H1 (cell line): ENCODE measurements at regions not wholly inside any gene's neighbourhood (a gene's known extent, or its start where the extent isn't known, plus 50 kb on each side); places are given as distances from the start of the nearest gene placed in this dataset.

Experiments used
- CTCF ChIA-PET: fragments of 300-600 bp; sonication (Branson Sonifier 250); formaldehyde crosslinking; loops from one replicate; lab custom pipeline; 2021; ENCODE audit not compliant: partially characterized antibody; lab: Charles Lee
- POLR2A ChIA-PET: fragments of 300-600 bp; sonication (Branson Sonifier 250); formaldehyde crosslinking; loops from one replicate; lab custom pipeline; 2021; ENCODE audit warnings: inconsistent platforms; ENCODE audit not compliant: partially characterized antibody; lab: Charles Lee
- DNase-seq, 2 experiments: peaks; one replicate each; pipeline versions ENCODE4 v3.0.0 to v3.0.0-alpha.2; 2010 to 2022; ENCODE audit warnings: low spot score in 2 of 2, low read depth in 1 of 2, mixed read lengths in 1 of 2
- FAIRE-seq: peaks from 2 replicates; lab custom pipeline; 2011; peaks lifted over from hg19 to GRCh38; lab: Jason Lieb, UNC
- H2AFZ ChIP-seq: 2 replicates; pipeline ENCODE4 v1.8.1; 2012; ENCODE audit warnings: low read length, inconsistent platforms
- H2AK5ac ChIP-seq: 2 replicates; pipeline ENCODE4 v1.6.1; 2013; ENCODE audit warnings: low read depth, low read length
- H2BK120ac ChIP-seq: replicated peaks from 2 replicates; pipeline ENCODE3; 2013; ENCODE audit warnings: low read depth, low read length, inconsistent platforms
- H2BK12ac ChIP-seq: 2 replicates; pipeline ENCODE4 v1.6.1; 2013; ENCODE audit warnings: low read depth, low read length
- H2BK15ac ChIP-seq: 2 replicates; pipeline ENCODE4 v1.6.1; 2013; ENCODE audit warnings: low read length
- H2BK20ac ChIP-seq: 2 replicates; pipeline ENCODE4 v1.6.1; 2013; ENCODE audit warnings: low read length
- H2BK5ac ChIP-seq: 2 replicates; pipeline ENCODE4 v1.6.1; 2013; ENCODE audit warnings: low read depth, low read length
- H3K14ac ChIP-seq: 2 replicates; pipeline ENCODE4 v1.6.1; 2013; ENCODE audit warnings: inconsistent platforms; ENCODE audit not compliant: insufficient read length
- H3K18ac ChIP-seq: 2 replicates; pipeline ENCODE4 v1.6.1; 2013; ENCODE audit warnings: low read length; ENCODE audit errors: extremely low read depth
- H3K23ac ChIP-seq: 2 replicates; pipeline ENCODE4 v1.6.1; 2013; ENCODE audit warnings: inconsistent platforms; ENCODE audit not compliant: insufficient read length
- H3K23me2 ChIP-seq: 2 replicates; pipeline ENCODE4 v1.6.1; 2013; ENCODE audit warnings: low read depth, low read length
- H3K27ac ChIP-seq: 2 replicates; pipeline ENCODE4 v1.6.1; 2011; ENCODE audit warnings: low read depth, low read length, inconsistent platforms
- H3K27me3 ChIP-seq, 4 experiments: replicated peaks in 1 of 4; 1 replicate in 1 of 4; 2 replicates in 3 of 4; pipeline versions ENCODE4 v1.6.1 to v1.8.1; 2011 to 2013; ENCODE audit warnings: low read length in 3 of 4, mild to moderate bottlenecking in 3 of 4, inconsistent platforms in 2 of 4, mixed read lengths in 2 of 4, moderate library complexity in 1 of 4; ENCODE audit not compliant: control insufficient read depth in 3 of 4, insufficient read depth in 3 of 4; ENCODE audit errors: extremely low read depth in 1 of 4
- H3K36me3 ChIP-seq, 4 experiments: 2 replicates each; pipeline versions ENCODE4 v1.6.1 to v1.8.1; 2011 to 2013; ENCODE audit warnings: mild to moderate bottlenecking in 4 of 4, low read length in 3 of 4, moderate library complexity in 2 of 4, control low read depth in 1 of 4, inconsistent platforms in 1 of 4; ENCODE audit not compliant: insufficient read depth in 4 of 4, control insufficient read depth in 2 of 4
- H3K4ac ChIP-seq: replicated peaks from 2 replicates; pipeline ENCODE3; 2013; ENCODE audit warnings: low read length, low read depth, mixed read lengths, inconsistent platforms; ENCODE audit not compliant: insufficient read length
- H3K4me1 ChIP-seq, 4 experiments: replicated peaks in 1 of 4; 1 replicate in 1 of 4; 2 replicates in 3 of 4; pipeline versions ENCODE4 v1.6.1 to v1.8.1; 2011 to 2013; ENCODE audit warnings: low read length in 3 of 4, inconsistent platforms in 2 of 4, mixed read lengths in 1 of 4; ENCODE audit not compliant: insufficient read depth in 4 of 4, control insufficient read depth in 3 of 4
- H3K4me2 ChIP-seq, 2 experiments: 2 replicates each; pipeline versions ENCODE4 v1.6.1 to v1.8.1; 2011 to 2013; ENCODE audit warnings: low read depth in 2 of 2, low read length in 2 of 2, control low read depth in 1 of 2, inconsistent platforms in 1 of 2, mild to moderate bottlenecking in 1 of 2; ENCODE audit not compliant: insufficient read depth in 1 of 2
- H3K4me3 ChIP-seq, 4 experiments: fragments of 200-600, 300-600 bp in 1 of 4; sonication (generic), shearing (Covaris generic), sonication (Bioruptor Twin) in 1 of 4; 2 replicates each; pipeline versions ENCODE4 v1.5.1 to v1.8.1; 2011 to 2016; ENCODE audit warnings: low read length in 4 of 4, low read depth in 3 of 4, control low read depth in 2 of 4, inconsistent platforms in 2 of 4, mild to moderate bottlenecking in 2 of 4, mixed read lengths in 1 of 4, moderate library complexity in 1 of 4; ENCODE audit not compliant: insufficient read depth in 2 of 4; ENCODE audit errors: extremely low read depth in 1 of 4
- H3K56ac ChIP-seq: replicated peaks from 2 replicates; pipeline ENCODE3; 2013; ENCODE audit warnings: low read depth, mild to moderate bottlenecking, mixed read lengths, low read length, inconsistent platforms; ENCODE audit not compliant: insufficient read length
- H3K79me1 ChIP-seq: 2 replicates; pipeline ENCODE4 v1.6.1; 2013; ENCODE audit warnings: low read depth, low read length, control low read depth
- H3K79me2 ChIP-seq, 2 experiments: 2 replicates each; pipeline versions ENCODE4 v1.6.1 to v1.8.1; 2012 to 2013; ENCODE audit warnings: low read length in 2 of 2, mild to moderate bottlenecking in 2 of 2, inconsistent platforms in 1 of 2; ENCODE audit not compliant: insufficient read depth in 2 of 2, control insufficient read depth in 1 of 2
- H3K9ac ChIP-seq, 4 experiments: replicated peaks in 1 of 4; 1 replicate in 1 of 4; 2 replicates in 3 of 4; pipeline versions ENCODE4 v1.6.1 to v1.8.1; 2011 to 2013; ENCODE audit warnings: low read depth in 3 of 4, low read length in 3 of 4, control low read depth in 2 of 4, mild to moderate bottlenecking in 2 of 4, moderate library complexity in 2 of 4, inconsistent platforms in 1 of 4; ENCODE audit errors: extremely low read depth in 1 of 4
- H3K9me3 ChIP-seq, 2 experiments: 2 replicates each; pipeline versions ENCODE4 v1.6.1 to v1.8.1; 2012 to 2013; ENCODE audit warnings: mild to moderate bottlenecking in 2 of 2, moderate library complexity in 2 of 2, control low read depth in 1 of 2, inconsistent platforms in 1 of 2, low read depth in 1 of 2, low read length in 1 of 2, mixed read lengths in 1 of 2; ENCODE audit not compliant: insufficient read depth in 2 of 2
- H4K20me1 ChIP-seq, 2 experiments: replicated peaks in 1 of 2; 2 replicates each; pipeline versions ENCODE3 to v1.8.1; 2011 to 2013; ENCODE audit warnings: inconsistent platforms in 2 of 2, low read length in 2 of 2, mild to moderate bottlenecking in 1 of 2; ENCODE audit not compliant: insufficient read depth in 2 of 2, control insufficient read depth in 1 of 2
- H4K5ac ChIP-seq: 2 replicates; pipeline ENCODE4 v1.6.1; 2013; ENCODE audit warnings: low read length, low read depth, mixed read lengths, inconsistent platforms; ENCODE audit not compliant: insufficient read length
- H4K8ac ChIP-seq: 2 replicates; pipeline ENCODE4 v1.8.0; 2013; ENCODE audit warnings: mild to moderate bottlenecking, moderate library complexity, low read length, inconsistent platforms; ENCODE audit not compliant: insufficient read depth; ENCODE audit errors: extremely low read depth
- H4K91ac ChIP-seq: replicated peaks from 2 replicates; pipeline ENCODE3; 2013; ENCODE audit warnings: low read length, mixed read lengths, inconsistent platforms; ENCODE audit not compliant: insufficient read length
- CTCF ChIP-seq, 3 experiments: IDR thresholded peaks; 1 replicate in 2 of 3; 2 replicates in 1 of 3; pipeline versions ENCODE4 v1.5.1 to v1.6.1; 2011; ENCODE audit warnings: low read length in 3 of 3, mild to moderate bottlenecking in 3 of 3, inconsistent platforms in 2 of 3, low read depth in 1 of 3, moderate library complexity in 1 of 3; ENCODE audit not compliant: insufficient read depth in 1 of 3; ENCODE audit errors: control extremely low read depth in 1 of 3
- POU5F1 ChIP-seq: IDR thresholded peaks from 2 replicates; pipeline ENCODE4 v1.6.1; 2011; ENCODE audit warnings: low read depth, mild to moderate bottlenecking, low read length, moderate library complexity
- RAD21 ChIP-seq, 2 experiments: IDR thresholded peaks in 1 of 2; conservative IDR thresholded peaks in 1 of 2; 2 replicates each; pipeline ENCODE4 v1.6.1; 2011; ENCODE audit warnings: low read depth in 2 of 2, low read length in 2 of 2, improper control_type of control experiment in 1 of 2, inconsistent platforms in 1 of 2, mild to moderate bottlenecking in 1 of 2, moderate library complexity in 1 of 2
- SP1 ChIP-seq: IDR thresholded peaks from 2 replicates; pipeline ENCODE4 v1.6.1; 2011; ENCODE audit warnings: low read depth, low read length
- TAF1 ChIP-seq: IDR thresholded peaks from 2 replicates; pipeline ENCODE4 v1.6.1; 2011; ENCODE audit warnings: mild to moderate bottlenecking, low read depth, low read length
- TCF12 ChIP-seq: IDR thresholded peaks from 2 replicates; pipeline ENCODE4 v1.6.1; 2011; ENCODE audit warnings: low read depth, mild to moderate bottlenecking, low read length

DNA sequence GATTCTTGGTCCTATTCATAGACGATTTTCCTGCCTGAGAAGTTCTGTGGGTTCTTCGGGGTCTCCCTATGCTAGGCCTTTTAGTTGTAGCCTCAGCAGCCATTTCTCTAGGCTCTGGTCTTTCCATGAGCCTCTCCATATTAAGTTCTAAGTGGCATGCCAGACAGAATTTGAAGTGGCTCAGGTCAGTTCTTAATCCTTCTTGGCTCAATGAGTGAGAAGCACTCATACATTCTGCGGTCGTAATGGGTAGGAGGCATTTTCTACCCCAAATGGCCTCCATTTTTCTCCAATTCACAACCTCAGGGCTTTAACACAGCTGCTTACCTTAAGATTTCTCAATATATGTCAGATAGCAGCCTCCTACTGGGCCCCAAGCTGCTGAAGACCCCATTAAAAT lies 405.3 kb upstream of the GALNT5 start (continued):
- TF ChIP-seq POU5F1 (no peak), TAF1 (no peak)

- Histone ChIP-seq H3K4me3 (no peak overlapping the region), H3K79me2 (no peaks in the 10 kb centered on the region), H4K5ac (no peak overlapping the region), H3K4me2 (no peak overlapping the region), H4K91ac (no peak overlapping the region), H3K36me3 (no peaks in the 10 kb centered on the region), H4K20me1 (no peaks in the 10 kb centered on the region), H2AK5ac (no peak overlapping the region), H3K9me3 (no peaks in the 10 kb centered on the region), H3K4me1 (no peaks in the 10 kb centered on the region), H3K23ac (no peak overlapping the region), H3K27me3 (no peaks in the 10 kb centered on the region), H2BK20ac (no peak overlapping the region), H3K27ac (no peak overlapping the region), H2BK15ac (no peak overlapping the region), H2BK5ac (no peak overlapping the region), H3K56ac (no peak overlapping the region), H2AFZ (no peak overlapping the region), H4K8ac (no peak overlapping the region), H3K23me2 (no peaks in the 10 kb centered on the region), H3K9ac (no peak overlapping the region), H3K79me1 (no peaks in the 10 kb centered on the region), H2BK12ac (no peak overlapping the region), H3K18ac (no peak overlapping the region), H3K4ac (no peak overlapping the region), H2BK120ac (no peak overlapping the region), H3K14ac (no peak overlapping the region)
- no peak for FAIRE-seq
- ChIA-PET CTCF (interaction anchor here (0.8 to 0.9 kb wide), 2 partner anchors 17 to 28 kb away, joined by 3 to 4 read pairs; no protein-coding TSS in a partner anchor), POLR2A (no interaction called here)
- DNase-seq, result no peak
- no peak for TF ChIP-seq SP1
- TF ChIP-seq CTCF (IDR thresholded peaks at IDR 0.05; ENCODE audit: control extremely low read depth in 1 of 3, insufficient read depth in 1 of 3, low read depth in 1 of 3, low read length in 3 of 3), result no peak
- no peak for TF ChIP-seq RAD21 (IDR thresholded peaks at IDR 0.05 in 1 of 2, conservative IDR thresholded peaks at IDR 0.05 in 1 of 2; ENCODE audit: low read depth in 2 of 2, low read length in 2 of 2)
- TF ChIP-seq TCF12, result no peak
These were observed 404.8 kb upstream of the GALNT5 start for GRCh38 chr2:156852681-156853080.
